Thoracic aorta (tissue), 2 donors: ENCODE measurements at regions not wholly inside any gene's neighbourhood (a gene's known extent, or its start where the extent isn't known, plus 50 kb on each side); places are given as distances from the start of the nearest gene placed in this dataset.

ENCODE experiments used
- ATAC-seq: fragments of 150-250 bp; one replicate; pipeline ENCODE4 v1.8.0; 2017; ENCODE audit warnings: low read depth; ENCODE audit not compliant: insufficient number of reproducible peaks, low FRiP score
- DNase-seq: peaks from one replicate; pipeline ENCODE4 v3.0.0-alpha.2; 2020; ENCODE audit warnings: low spot score
- H3K27ac ChIP-seq, 2 donors: fragments of 200-600 bp; sonication (generic); 1 replicate in 1 of 2; 2 replicates in 1 of 2; pipeline ENCODE4 v1.5.1; 2016; ENCODE audit warnings: mild to moderate bottlenecking in 2 of 2, moderate library complexity in 2 of 2
- H3K27me3 ChIP-seq: fragments of 200-600 bp; sonication (generic); replicated peaks from 2 replicates; pipeline ENCODE4 v1.6.0; 2016; ENCODE audit warnings: mild to moderate bottlenecking; ENCODE audit not compliant: insufficient read depth
- H3K36me3 ChIP-seq: fragments of 200-600 bp; sonication (generic); one replicate; pipeline ENCODE4 v1.5.1; 2016
- H3K4me1 ChIP-seq, 2 donors: fragments of 200-600 bp; sonication (generic); 1 replicate in 1 of 2; 2 replicates in 1 of 2; pipeline versions ENCODE4 v1.5.1 to v1.6.0; 2016; ENCODE audit warnings: low read depth in 2 of 2, mild to moderate bottlenecking in 1 of 2; ENCODE audit not compliant: control insufficient read depth in 1 of 2
- H3K4me3 ChIP-seq: fragments of 200-600 bp; sonication (generic); 2 replicates; pipeline ENCODE4 v1.5.1; 2016; ENCODE audit warnings: mild to moderate bottlenecking
- H3K9me3 ChIP-seq: fragments of 200-600 bp; sonication (generic); 2 replicates; pipeline ENCODE4 v1.5.1; 2016
- CTCF ChIP-seq: fragments of 200-600 bp; sonication (generic); IDR thresholded peaks from one replicate; pipeline ENCODE4 v1.5.1; 2019; ENCODE audit warnings: antibody characterized with exemption

- ATAC-seq: no peak
- Histone ChIP-seq H3K9me3 (no peaks in the 10 kb centered on the region), H3K4me1 (peaks cover 0 to 2% of the 10 kb centered on the region in 2 donors), H3K27me3 (no peaks in the 10 kb centered on the region), H3K36me3 (no peaks in the 10 kb centered on the region), H3K4me3 (no peak overlapping the region), H3K27ac (no peak overlapping the region)
- no peak for TF ChIP-seq CTCF
- DNase-seq: no peak
These were observed 55.1 kb downstream of the TMEM174 start for GRCh38 chr5:73228052-73228451.
